Spleen (tissue), 7 donors: ENCODE measurements at regions not wholly inside any gene's neighbourhood (a gene's known extent, or its start where the extent isn't known, plus 50 kb on each side); places are given as distances from the start of the nearest gene placed in this dataset.

Experiments used
- POLR2A ChIP-seq, 3 donors: fragments of 450-650 bp; IDR thresholded peaks; one replicate each; pipeline ENCODE4 v1.5.1; 2017; ENCODE audit warnings: antibody characterized with exemption in 3 of 3, mild to moderate bottlenecking in 1 of 3
- TF ChIP-seq, protein P1 (sequence below), 11 experiments: fragments of 200-600 bp in 7 of 11; fragments of 450-650 bp in 4 of 11; sonication (generic) in 4 of 11; IDR thresholded peaks in 8 of 11; conservative IDR thresholded peaks in 3 of 11; 1 replicate in 7 of 11; 2 replicates in 4 of 11; pipeline versions ENCODE4 v1.4.0 to v1.8.0; 2016 to 2021; ENCODE audit warnings: antibody characterized with exemption in 11 of 11, inconsistent platforms in 4 of 11, mild to moderate bottlenecking in 1 of 11
- donor health status: DM: no; HTN: no; CAD: no; lungs with moderate emphysema.
- donor health status: DM: no; HTN: no; CAD: no.
- donor health status: DM: no; HTN: no; CAD: no.

DNA sequence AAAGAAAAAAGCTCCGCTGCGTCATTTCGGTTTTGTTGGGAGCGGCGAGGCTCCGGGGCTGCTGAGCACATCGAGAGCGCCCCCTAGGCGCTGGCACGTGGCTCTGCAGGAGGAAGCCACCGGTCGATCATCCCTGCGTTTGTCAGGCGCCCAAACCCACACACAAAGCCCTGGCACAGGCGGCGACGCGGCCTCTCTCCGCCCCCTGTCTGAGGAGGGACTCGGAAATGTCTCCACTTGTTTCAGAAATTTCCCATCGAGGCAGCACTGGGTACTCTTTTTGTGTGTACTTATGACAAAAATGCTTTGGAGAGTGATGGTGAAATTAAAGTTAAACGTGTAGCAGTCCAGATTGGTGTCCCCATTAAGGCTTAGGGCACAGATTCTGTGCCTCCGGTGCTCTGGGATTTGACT, 407.3 kb upstream of the ONECUT1 start:
- TF ChIP-seq, protein P1, sequence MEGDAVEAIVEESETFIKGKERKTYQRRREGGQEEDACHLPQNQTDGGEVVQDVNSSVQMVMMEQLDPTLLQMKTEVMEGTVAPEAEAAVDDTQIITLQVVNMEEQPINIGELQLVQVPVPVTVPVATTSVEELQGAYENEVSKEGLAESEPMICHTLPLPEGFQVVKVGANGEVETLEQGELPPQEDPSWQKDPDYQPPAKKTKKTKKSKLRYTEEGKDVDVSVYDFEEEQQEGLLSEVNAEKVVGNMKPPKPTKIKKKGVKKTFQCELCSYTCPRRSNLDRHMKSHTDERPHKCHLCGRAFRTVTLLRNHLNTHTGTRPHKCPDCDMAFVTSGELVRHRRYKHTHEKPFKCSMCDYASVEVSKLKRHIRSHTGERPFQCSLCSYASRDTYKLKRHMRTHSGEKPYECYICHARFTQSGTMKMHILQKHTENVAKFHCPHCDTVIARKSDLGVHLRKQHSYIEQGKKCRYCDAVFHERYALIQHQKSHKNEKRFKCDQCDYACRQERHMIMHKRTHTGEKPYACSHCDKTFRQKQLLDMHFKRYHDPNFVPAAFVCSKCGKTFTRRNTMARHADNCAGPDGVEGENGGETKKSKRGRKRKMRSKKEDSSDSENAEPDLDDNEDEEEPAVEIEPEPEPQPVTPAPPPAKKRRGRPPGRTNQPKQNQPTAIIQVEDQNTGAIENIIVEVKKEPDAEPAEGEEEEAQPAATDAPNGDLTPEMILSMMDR (IDR thresholded peaks at IDR 0.05 in 8 of 11, conservative IDR thresholded peaks at IDR 0.05 in 3 of 11) = peak in 9 of 11 experiments; percentile 10 to 78 (median 65)
- no peak for TF ChIP-seq POLR2A (IDR thresholded peaks at IDR 0.05)
